ENCODE measurements at regions not wholly inside any gene's neighbourhood (a gene's known extent, or its start where the extent isn't known, plus 50 kb on each side); places are given as distances from the start of the nearest gene placed in this dataset.
A peak's percentile ranks its signal among the peaks of the same experiment; 100 is the strongest.

- H3K27ac ChIP-seq: no peak overlapping the region
- TF ChIP-seq CTCF (IDR thresholded peaks at IDR 0.05): no peak
- no peak for TF ChIP-seq ZFX (IDR thresholded peaks at IDR 0.05; ENCODE audit: borderline replicate concordance)
These were observed 236.9 kb downstream of the AR start for GRCh38 chrX:67780694-67781109.

- H3K27ac ChIP-seq: no peak overlapping the region
- no peak for TF ChIP-seq ZFX (IDR thresholded peaks at IDR 0.05; ENCODE audit: borderline replicate concordance)
- TF ChIP-seq CTCF (IDR thresholded peaks at IDR 0.05): no peak
These were observed 237.3 kb downstream of the AR start for GRCh38 chrX:67781132-67781531.

- TF ChIP-seq ZFX (IDR thresholded peaks at IDR 0.05; ENCODE audit: borderline replicate concordance): no peak
- no peak overlapping the region for H3K27ac ChIP-seq
These were observed 240.9 kb downstream of the AR start for GRCh38 chrX:67784712-67785111.

DNA sequence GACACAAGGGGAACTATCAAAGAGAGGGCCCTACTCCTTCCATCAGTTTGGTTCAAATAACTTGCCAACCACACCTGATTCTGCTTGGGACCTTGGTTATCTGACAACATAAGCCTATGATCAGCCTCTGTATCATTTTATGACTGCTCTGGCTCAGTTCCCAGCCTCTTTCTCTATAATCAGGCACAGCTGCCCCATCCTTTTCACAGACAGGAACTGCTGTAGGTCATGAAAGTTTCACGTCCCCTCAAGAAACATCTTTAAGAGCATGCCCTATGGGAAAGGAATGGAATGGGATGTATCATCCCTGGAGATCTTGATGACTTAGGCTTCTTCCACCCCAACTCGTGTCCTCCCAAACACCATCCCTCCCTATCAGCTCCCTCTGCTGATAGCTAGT is 243.4 kb downstream of the AR start:
- no peak for TF ChIP-seq ZFX (IDR thresholded peaks at IDR 0.05; ENCODE audit: borderline replicate concordance)
- no peak for TF ChIP-seq CTCF (IDR thresholded peaks at IDR 0.05)

DNA sequence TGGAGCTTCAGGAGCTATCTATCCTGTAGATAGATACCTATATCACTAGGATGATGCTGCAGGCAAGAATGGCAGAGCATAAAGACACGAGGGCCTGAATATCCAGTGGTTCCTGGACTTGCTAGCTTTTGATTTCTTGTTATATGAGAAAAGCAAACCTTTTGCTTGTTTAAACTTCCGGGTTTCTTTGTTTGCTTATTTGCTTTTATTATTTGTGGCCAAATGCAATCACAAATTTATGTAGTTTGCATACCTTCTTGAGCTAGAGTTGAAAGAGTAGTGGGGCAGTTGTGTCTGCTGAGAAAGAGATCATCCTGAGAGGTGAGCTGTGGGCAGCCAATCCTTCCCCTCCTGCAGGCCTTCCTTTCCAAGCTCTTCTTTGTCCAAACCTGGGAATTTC is 245.7 kb downstream of the AR start:
- H3K27ac ChIP-seq: peak overlapping the region; percentile 81
- TF ChIP-seq CTCF (IDR thresholded peaks at IDR 0.05) (no peak), ZFX (IDR thresholded peaks at IDR 0.05; ENCODE audit: borderline replicate concordance) (no peak)

More for the DNA sequence above, 243.4 kb downstream of the AR start:
- no peak overlapping the region for H3K27ac ChIP-seq

Measured in 22Rv1 (cell line).